Rectal smooth muscle tissue (tissue), 1 donor: ENCODE measurements at regions not wholly inside any gene's neighbourhood (a gene's known extent, or its start where the extent isn't known, plus 50 kb on each side); places are given as distances from the start of the nearest gene placed in this dataset.

Source experiments
- H3K27ac ChIP-seq: one replicate; pipeline ENCODE4 v1.7.0; 2013; ENCODE audit warnings: low read depth, low read length, inconsistent platforms
- H3K27me3 ChIP-seq: one replicate; pipeline ENCODE4 v1.7.0; 2013; ENCODE audit warnings: low read length; ENCODE audit not compliant: control insufficient read depth, insufficient read depth
- H3K36me3 ChIP-seq: one replicate; pipeline ENCODE4 v1.7.0; 2013; ENCODE audit warnings: low read length; ENCODE audit not compliant: control insufficient read depth, insufficient read depth
- H3K4me1 ChIP-seq: one replicate; pipeline ENCODE4 v1.7.0; 2013; ENCODE audit warnings: low read length; ENCODE audit not compliant: control insufficient read depth, insufficient read depth
- H3K4me3 ChIP-seq: one replicate; pipeline ENCODE4 v1.7.0; 2013; ENCODE audit warnings: low read length
- H3K9ac ChIP-seq: one replicate; pipeline ENCODE4 v1.7.0; 2013; ENCODE audit warnings: low read length

DNA sequence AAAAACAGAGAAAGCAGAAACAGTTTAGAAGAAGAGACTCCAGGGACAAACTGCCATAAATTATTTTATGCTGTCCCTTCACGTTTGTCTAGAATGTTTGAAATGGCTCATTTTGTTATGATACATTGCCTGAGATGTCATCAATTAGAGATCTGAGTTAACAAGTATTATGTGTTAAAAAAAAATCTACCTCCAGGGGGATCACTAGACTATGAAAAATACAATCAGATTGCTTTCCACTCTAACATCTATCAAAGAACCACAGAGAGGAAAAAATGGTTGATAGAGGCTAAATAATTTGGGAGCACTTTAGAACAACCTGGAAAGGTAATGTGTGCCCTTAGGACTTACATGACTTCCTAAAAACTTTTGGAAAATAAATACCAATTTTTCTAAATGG, 103.8 kb upstream of the CCDC150 start:
- Histone ChIP-seq H3K4me3 (no peak overlapping the region), H3K4me1 (no peaks in the 10 kb centered on the region), H3K9ac (no peak overlapping the region), H3K27ac (no peak overlapping the region), H3K36me3 (no peaks in the 10 kb centered on the region), H3K27me3 (no peaks in the 10 kb centered on the region)

DNA sequence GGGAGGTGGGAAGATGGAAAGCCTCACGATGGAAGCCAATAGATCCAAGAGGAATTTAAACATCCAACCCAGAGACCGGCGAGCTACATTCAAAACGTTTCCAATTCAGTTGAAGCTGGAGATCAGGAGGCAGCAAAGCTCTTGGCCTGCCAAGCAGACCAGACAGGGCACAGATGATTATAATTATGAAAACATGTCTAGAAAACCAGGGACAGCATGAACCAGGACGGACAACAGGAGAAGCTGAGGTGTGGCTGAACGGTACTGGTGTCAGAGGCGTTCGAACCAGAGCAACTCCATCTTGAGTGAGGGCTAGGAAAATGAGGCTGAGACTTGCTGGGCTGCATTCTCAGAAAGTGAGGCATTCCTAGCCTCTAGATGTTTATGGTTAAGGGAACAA, 102.2 kb upstream of the CCDC150 start:
- Histone ChIP-seq H3K27ac (no peak overlapping the region), H3K4me1 (no peaks in the 10 kb centered on the region), H3K27me3 (no peaks in the 10 kb centered on the region), H3K9ac (no peak overlapping the region), H3K36me3 (no peaks in the 10 kb centered on the region), H3K4me3 (no peak overlapping the region)

DNA sequence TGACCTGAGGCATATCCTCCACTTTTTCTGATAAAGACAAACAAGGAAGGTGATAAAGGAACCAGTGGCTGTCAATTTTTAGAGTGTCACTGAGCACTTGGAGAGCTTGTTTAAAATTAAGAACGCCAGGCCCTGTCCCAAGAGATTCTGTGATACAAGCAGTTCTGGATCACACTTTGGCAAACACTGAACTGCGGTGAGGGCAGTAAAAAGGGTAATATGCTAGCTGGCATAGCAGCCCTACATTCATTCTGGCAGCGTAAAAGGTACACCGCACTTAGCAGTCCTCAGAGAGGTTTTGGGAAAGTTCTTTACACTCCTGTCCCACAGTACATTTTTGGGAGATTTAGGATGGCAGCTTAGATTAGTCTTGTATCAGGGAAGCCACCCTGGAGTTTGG, 101.3 kb upstream of the CCDC150 start:
- no peak overlapping the region for H3K9ac ChIP-seq
- H3K4me1 ChIP-seq = no peaks in the 10 kb centered on the region
- no peak overlapping the region for H3K27ac ChIP-seq
- H3K36me3 ChIP-seq = no peaks in the 10 kb centered on the region
- H3K27me3 ChIP-seq = no peaks in the 10 kb centered on the region
- H3K4me3 ChIP-seq = no peak overlapping the region

DNA sequence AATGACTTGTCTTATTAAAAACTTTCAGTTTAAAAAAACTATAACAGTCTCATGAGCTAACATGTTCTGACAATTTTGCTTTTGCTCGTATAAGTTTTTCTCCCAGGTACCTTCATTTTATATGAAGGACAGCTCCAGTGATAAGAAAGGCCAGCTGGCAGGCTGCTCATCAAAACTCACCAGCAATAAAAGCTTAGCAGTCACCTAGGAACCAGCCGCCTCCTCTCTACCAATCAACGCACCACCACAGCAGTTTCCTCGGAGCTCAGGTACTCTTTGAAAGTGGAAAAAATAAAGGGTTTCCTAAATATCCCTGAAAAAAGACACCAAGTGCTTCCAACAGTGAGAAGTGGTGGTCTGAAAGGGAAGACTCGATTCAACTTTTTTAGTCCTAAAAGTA, 100.9 kb upstream of the CCDC150 start:
- Histone ChIP-seq H3K4me1 (no peaks in the 10 kb centered on the region), H3K27me3 (no peaks in the 10 kb centered on the region), H3K27ac (no peak overlapping the region), H3K9ac (no peak overlapping the region), H3K36me3 (no peaks in the 10 kb centered on the region), H3K4me3 (no peak overlapping the region)

DNA sequence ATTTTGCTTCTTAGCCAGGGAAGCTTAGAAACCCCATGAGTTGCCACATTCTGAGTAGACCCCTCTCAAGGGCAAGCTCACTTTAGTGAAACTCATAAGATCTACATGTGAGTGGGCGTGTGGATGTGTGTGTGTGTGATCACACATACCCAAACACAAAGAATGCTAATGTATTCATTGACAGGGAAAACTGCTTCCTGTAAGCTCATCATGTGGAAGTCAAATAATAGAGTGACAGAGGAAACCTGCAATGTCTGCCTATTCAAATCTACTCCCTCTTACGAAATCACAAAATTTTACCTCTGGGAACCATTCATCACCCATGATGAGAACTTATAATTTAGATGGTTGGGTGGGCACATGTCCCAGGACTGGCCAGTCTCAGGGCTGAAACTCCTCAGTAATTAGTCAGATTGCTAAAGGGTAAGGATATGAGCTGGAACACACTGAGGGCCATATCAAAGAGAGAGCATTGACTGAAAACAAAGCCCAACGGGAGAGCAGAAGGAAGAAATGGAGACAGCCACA, 94.5 kb upstream of the CCDC150 start:
- no peak overlapping the region for H3K9ac ChIP-seq
- no peak overlapping the region for H3K27ac ChIP-seq
- H3K4me1 ChIP-seq = no peaks in the 10 kb centered on the region
- no peak overlapping the region for H3K4me3 ChIP-seq
- H3K27me3 ChIP-seq = no peaks in the 10 kb centered on the region
- no peaks in the 10 kb centered on the region for H3K36me3 ChIP-seq

DNA sequence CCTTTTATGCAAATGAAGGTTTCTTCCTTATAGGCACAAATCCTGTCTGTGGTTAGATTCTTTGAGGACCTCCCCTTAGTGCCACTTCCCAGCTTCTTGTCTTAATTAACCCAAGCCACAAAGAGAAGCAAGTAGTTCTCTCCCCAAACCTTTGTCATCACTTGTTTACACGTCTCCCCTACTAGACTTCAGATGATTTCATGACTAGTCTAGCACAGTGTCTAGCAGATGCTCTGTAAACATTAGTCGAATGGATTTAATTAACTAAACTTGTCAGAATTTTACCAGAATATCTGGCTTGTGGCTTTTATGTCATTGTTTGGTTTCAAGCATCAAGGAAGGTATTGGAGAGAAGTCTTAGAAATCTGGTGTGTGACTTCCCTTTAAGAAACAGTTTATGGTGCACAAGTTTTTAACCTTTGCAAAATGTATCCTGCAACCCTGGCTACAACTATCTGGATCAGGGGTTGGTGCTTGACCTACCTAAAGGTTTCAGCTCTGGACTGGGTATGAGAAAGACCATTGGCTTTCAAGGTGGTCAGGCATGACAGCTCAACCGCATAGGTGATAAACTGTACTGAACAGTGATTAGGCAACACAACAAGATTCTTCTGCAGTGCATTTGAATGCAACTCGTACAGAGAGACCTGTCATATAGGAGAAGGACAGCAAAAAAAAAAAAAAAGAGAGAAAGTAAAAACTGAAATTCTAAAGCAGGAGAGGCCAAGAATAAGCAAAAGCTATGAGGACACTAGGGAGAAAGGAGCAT, 93.2 kb upstream of the CCDC150 start:
- Histone ChIP-seq H3K36me3 (no peaks in the 10 kb centered on the region), H3K27me3 (no peaks in the 10 kb centered on the region), H3K4me1 (no peaks in the 10 kb centered on the region), H3K4me3 (no peak overlapping the region), H3K27ac (no peak overlapping the region), H3K9ac (no peak overlapping the region)

DNA sequence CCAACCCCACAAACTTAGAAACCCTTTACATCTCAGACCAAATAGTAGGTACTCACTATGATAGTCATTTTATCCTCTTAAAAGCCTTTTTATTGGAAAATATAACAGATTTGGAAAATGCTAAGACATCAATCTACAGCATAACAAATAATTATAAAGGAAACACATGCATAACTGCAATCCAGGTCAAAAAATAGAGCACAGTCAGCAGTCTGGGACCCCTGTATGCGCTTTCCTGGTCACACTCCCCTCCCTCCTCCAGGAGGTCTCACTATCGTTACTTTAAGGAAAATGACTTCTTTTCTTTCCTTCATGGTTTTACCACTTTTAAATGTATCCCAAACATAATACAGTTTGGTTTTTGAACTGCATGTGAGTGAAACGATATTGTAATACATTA, 90.5 kb upstream of the CCDC150 start:
- no peak overlapping the region for H3K27ac ChIP-seq
- no peak overlapping the region for H3K4me3 ChIP-seq
- H3K4me1 ChIP-seq = no peaks in the 10 kb centered on the region
- H3K9ac ChIP-seq = no peak overlapping the region
- no peaks in the 10 kb centered on the region for H3K36me3 ChIP-seq
- no peaks in the 10 kb centered on the region for H3K27me3 ChIP-seq

DNA sequence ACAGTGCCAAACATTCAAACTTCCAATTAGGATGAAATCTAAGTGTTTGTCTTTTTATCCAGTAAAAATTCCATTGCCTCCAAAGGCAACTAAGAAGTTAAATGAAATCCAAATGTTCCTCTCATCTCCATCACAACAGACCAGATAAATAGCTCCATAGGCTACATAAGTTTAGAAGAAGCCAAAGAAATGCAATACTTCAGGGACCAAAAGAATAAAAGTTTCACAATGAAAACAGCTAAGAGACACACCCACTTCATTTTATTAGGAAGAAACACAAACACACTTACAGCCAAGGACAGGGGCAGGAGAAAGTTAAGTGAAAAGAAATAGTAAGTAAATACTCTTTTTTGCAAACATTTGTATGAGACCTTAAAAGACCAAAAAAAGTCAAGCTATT, 88.5 kb upstream of the CCDC150 start:
- Histone ChIP-seq H3K4me3 (no peak overlapping the region), H3K4me1 (no peaks in the 10 kb centered on the region), H3K27ac (no peak overlapping the region), H3K9ac (no peak overlapping the region), H3K36me3 (no peaks in the 10 kb centered on the region), H3K27me3 (no peaks in the 10 kb centered on the region)

DNA sequence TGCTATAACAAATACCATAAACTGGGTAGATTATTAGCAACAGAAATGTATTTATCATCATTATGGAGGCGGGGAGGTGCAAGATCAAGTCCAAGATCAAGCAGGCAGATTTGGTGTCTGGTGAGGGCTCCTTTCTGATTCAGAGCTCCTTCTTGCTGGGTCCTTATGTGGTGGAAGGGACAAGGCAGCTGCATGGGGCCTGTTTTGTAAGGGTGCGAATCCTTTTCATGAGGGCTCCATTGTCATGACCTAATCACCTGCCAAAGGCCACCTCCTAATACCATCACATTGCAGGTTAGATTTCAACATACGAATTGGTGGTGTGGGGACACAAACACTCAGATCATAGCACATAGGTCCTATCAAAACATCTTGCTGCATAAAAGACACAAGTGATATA, 84.4 kb upstream of the CCDC150 start:
- Histone ChIP-seq H3K36me3 (no peaks in the 10 kb centered on the region), H3K4me1 (no peaks in the 10 kb centered on the region), H3K9ac (no peak overlapping the region), H3K27ac (no peak overlapping the region), H3K4me3 (no peak overlapping the region), H3K27me3 (no peaks in the 10 kb centered on the region)

DNA sequence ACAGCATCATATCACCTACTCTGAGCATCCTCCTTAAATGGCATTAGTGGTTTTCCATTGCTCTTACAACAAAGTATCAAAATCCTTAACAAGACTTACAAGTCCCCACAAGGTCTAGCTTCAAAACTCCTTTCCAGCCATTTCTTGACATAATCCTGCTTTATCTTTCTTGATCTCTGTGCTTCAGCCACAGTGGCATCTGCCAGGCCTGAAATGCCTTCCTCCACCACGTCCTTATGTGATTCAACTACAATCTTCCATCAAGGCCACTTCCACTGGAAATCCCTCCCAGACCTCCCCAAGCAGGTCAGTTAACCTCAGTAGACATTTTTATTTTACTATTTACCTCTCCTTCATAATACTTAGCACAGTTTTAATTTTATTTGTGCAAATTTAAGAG, 83.8 kb upstream of the CCDC150 start:
- H3K27me3 ChIP-seq = no peaks in the 10 kb centered on the region
- H3K27ac ChIP-seq = no peak overlapping the region
- no peaks in the 10 kb centered on the region for H3K4me1 ChIP-seq
- no peak overlapping the region for H3K4me3 ChIP-seq
- H3K9ac ChIP-seq = no peak overlapping the region
- H3K36me3 ChIP-seq = no peaks in the 10 kb centered on the region

DNA sequence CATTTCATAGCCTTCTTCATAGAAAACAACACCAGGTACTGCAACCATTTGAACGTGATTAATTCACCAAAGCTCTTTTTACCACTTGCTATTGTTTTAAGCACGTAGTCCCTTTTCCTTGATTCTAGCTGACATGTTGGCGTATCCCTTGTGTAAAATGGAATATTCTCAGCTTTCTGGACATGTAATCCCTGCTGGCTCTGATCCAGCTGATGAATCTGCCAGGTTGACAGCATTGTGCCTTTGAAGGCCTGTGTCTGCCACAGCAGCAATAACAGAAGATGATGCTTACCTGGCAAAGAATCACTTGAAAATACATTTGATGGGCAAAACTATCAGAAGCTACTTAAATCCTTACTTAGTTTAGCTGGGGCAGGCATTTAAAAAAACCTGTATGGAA, 81.0 kb upstream of the CCDC150 start:
- H3K27ac ChIP-seq = no peak overlapping the region
- H3K27me3 ChIP-seq = no peaks in the 10 kb centered on the region
- H3K9ac ChIP-seq = no peak overlapping the region
- H3K36me3 ChIP-seq = no peaks in the 10 kb centered on the region
- H3K4me1 ChIP-seq = no peaks in the 10 kb centered on the region
- H3K4me3 ChIP-seq = no peak overlapping the region

DNA sequence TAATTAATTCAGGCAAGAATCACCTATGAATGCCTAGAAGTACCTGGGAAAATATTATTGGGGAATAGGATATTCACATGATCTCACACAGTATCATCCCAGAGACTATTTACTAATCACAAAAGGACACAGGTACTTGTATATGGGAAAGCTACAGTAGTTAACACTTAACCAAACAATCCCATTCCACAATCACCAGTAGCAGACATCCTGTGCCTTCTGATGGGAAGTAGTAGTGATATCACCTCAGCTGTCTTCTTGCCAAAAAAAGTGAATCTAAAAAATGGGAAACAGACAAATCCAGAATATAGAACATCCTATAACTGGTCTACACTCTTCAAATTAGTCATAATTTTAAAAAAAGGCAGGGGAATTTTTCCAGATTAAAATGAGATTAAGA, 75.6 kb upstream of the CCDC150 start:
- no peaks in the 10 kb centered on the region for H3K4me1 ChIP-seq

DNA sequence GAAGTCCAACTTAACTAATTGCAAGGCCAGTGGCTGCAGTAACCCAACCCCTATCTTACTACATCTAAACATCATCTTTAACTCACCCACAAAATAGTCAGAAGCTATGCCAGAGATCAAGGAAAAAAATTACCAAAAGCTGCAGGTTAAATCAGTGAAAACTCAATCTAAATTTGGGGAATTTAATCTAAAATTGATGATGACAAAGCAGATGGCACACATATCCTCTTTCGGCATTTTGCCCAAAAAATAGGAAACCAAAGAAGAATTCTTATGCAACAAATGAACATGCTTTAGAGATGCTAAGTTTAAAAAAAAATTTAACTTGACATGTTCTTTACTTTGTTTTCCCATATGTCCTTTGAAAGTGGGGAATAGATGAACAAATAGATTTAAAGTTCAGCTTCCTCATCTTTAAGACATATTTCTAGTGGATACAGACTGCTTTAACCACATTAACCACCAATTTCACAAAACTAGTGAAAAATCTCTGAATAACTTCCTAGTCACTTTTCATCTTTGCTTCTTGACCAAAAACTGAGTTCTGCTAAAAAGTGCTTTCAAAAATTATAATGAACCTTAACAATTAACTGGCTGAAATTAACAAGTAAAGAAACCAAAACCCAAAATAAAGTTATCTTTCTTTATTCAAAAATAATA, 74.3 kb upstream of the CCDC150 start:
- no peaks in the 10 kb centered on the region for H3K4me1 ChIP-seq
- no peaks in the 10 kb centered on the region for H3K27me3 ChIP-seq
- H3K4me3 ChIP-seq = no peak overlapping the region
- no peak overlapping the region for H3K9ac ChIP-seq
- H3K36me3 ChIP-seq = no peaks in the 10 kb centered on the region
- no peak overlapping the region for H3K27ac ChIP-seq

More for the DNA sequence above, 75.6 kb upstream of the CCDC150 start:
- no peak overlapping the region for H3K27ac ChIP-seq
- no peaks in the 10 kb centered on the region for H3K36me3 ChIP-seq
- H3K4me3 ChIP-seq = no peak overlapping the region
- no peak overlapping the region for H3K9ac ChIP-seq
- no peaks in the 10 kb centered on the region for H3K27me3 ChIP-seq
